GM19455 (cell line): ENCODE measurements at regions not wholly inside any gene's neighbourhood (a gene's known extent, or its start where the extent isn't known, plus 50 kb on each side); places are given as distances from the start of the nearest gene placed in this dataset.

ENCODE experiments used
- ATAC-seq: cut with Tn5 transposase; IDR thresholded peaks from one replicate; pipeline ENCODE4 v1.9.1; 2021; ENCODE audit not compliant: unreplicated experiment

DNA sequence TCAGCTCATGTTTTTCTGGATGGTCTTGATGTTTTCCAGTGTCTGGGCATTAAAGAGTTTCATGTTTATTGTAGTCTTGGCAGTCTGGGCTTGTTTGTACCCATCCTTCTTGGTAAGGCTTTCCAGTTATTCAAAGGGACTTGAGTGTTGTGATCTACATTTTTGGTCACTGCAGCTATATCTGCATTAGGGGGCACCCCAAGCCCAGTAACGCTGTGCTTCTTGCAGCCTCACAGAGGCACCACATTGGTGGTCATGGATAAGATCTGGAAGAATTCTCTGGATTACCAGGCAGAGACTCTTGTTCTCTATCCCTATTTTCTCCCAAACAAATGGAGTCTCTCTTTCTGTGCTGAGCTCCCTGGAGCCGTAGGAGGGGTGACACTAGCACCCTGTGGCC lies 451.5 kb upstream of the FAT3 start:
- ATAC-seq, result no peak

DNA sequence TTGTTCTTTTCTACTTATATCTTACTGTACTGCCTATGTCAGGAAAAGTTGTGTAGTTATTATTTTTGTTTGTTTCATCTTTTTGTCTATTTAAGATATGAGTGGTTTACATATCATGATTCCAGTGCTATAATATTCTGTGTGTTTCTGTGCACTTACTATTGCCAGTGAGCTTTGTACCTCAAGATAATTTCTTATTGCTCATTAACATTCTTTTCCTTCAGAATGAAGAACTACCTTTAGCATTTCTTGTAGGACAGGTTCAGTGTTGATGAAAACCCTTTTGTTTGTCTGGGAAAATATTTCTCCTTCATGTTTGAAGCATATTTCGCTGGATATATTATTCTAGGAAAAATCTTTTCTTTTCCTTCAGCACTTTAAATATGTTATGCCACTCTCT lies 452.7 kb upstream of the FAT3 start:
- ATAC-seq, result no peak

DNA sequence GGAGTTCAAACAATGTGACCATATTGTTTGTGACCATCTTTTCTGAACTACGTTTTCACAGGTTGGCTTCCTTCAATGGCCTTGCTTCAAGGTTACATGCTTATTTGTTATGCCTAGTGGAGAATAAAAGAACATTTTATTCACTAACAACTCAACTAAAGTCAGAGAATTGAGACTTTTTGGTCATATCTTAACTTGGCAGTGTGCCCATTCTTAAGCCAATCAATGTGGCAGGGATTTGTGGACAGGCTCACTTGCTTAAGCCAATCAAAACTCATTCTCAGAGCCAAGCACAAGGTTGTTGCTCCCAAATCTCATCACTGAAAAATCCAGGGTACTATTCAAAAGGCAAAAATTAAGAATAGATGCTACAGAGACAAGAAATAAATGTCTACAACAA lies 455.8 kb upstream of the FAT3 start:
- no peak for ATAC-seq

- no peak for ATAC-seq
These were observed 461.3 kb upstream of the FAT3 start for GRCh38 chr11:91763331-91763730.

DNA sequence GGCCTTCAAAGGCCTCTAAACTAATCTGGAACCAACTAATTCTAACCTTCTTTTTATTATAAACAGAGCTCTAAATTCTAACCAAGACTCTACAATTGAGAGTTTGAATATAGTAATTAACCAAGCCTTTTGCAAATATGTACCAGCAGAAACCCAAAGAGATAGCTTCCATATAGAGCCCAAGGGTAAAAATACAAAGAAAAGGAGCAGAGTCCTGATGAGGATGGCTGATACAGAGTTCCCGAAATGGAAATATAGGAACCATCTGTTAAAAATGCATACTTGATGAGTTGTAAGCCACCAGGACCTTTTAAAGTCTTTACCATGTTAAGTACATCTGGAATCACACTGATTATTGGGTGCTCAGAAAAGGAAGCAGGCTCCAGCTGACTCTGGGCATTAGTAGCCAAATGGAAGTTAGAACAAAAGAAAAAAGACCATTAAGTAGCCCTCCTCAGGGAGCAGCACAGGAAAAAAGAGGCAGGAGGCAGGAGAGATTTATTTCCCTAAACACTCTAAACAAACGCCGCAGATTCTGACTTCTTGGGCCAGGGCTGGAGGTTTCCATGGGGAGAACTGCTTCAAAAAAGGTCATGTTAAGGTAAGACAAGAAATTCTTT lies 463.1 kb upstream of the FAT3 start:
- no peak for ATAC-seq

DNA sequence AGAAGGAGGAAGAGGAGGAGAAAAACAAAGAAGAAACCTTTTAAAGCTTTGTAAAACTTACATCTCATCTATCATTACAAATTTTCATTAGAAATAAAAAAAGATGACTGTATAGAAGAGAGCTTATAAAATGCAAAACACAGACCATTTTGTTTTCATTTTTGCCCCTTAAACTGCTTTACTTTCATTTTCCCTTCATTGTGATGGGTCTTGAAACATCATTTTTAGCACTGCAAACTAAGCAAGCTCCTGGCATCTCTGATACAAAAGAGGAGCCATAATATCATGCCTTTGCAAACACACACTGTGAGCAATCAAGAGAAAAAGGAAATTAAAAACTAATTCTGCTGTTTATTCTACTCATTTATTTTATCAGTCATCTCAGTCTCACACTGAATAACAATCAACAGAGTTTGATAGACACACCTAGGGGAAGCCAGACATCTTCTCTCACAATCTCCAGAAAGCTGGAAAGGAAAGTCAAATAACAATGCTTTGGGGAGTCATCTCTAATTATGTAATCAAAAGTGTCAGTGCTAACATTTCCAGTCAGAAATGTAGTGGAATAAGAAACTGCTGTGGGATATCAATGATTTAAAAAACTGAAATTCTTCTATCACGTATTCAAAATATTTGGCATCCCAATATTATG lies 467.7 kb upstream of the FAT3 start:
- ATAC-seq, result no peak

- ATAC-seq, result no peak
These were observed 468.5 kb upstream of the FAT3 start for GRCh38 chr11:91755951-91756707.

- ATAC-seq, result no peak
These were observed 469.1 kb upstream of the FAT3 start for GRCh38 chr11:91755526-91755925.

DNA sequence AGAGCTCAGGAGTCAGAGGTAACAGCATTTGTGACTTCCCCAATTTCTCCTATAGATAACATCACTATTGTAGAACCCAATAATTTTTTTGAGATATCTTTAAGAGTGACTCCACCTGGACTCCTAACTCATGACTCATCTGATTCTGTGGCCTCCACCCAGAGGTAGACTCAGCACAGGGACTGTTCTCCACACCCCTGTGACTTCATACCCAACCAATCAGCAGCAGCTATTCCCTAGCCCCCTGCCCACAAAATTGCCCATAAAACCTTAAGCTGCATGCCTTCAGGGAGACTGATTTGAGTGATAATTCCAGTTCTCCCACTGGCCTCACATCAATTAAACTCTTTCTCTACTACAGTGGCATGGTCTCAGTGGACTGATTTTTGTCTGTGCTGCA lies 475.4 kb upstream of the FAT3 start:
- ATAC-seq, result no peak

DNA sequence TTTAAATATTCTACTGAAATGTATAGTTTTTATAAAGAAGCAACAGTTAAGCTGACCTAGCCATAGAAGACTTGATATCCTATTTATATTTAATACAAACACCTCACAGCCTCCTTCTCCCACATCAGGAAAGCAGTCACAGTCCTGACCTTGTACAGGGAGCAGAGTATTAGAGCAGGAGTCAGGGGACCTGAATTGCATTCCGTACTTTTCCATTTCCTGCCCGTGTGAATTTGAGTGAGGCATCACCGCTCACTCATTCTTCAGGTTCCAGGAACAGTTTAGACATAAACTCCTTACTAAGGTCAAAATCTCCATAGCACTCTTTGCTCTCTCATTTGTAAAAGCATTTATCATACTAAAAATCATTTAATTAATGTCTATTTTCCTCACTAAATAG lies 482.5 kb upstream of the FAT3 start:
- no peak for ATAC-seq

- ATAC-seq, result no peak
These were observed 493.6 kb upstream of the FAT3 start for GRCh38 chr11:91731051-91731450.

DNA sequence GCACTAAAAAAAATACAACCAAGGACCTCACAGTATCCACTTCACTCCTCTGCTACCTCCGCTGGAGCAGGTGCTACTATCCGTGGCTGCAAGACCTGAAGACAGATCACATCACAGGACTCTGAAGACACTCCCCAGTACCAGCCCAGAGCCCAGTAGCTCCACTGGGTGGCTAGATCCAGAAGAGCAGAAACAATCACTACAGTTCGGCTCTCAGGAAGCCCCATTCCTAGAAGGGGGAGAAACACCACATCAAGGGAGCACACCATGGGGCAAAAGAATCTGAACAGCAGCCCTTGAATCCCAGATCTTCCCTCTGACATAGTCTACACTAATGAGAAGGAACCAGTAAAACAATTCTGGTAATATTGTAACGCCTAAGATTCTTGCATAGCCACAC lies 494.0 kb upstream of the FAT3 start:
- ATAC-seq, result no peak

DNA sequence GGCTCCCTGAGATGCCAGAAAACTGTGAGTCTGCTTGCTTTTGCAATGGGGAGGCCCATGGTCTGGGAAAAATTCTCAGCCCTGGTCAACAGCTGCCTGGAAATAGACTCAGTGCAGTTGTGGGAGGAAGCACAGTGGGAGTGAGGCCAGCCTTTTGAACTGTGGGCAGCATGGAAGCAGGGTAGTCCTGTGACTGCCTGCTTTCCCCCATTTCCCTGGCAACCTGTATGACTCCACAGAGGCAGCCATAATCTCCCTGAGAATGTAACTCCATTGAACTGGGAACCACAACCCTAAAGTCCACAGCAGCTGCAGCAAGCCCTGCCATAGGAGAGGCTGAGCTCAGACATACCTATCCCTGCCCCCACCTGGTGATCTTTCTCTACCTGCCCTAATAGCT lies 494.6 kb upstream of the FAT3 start:
- ATAC-seq, result no peak

DNA sequence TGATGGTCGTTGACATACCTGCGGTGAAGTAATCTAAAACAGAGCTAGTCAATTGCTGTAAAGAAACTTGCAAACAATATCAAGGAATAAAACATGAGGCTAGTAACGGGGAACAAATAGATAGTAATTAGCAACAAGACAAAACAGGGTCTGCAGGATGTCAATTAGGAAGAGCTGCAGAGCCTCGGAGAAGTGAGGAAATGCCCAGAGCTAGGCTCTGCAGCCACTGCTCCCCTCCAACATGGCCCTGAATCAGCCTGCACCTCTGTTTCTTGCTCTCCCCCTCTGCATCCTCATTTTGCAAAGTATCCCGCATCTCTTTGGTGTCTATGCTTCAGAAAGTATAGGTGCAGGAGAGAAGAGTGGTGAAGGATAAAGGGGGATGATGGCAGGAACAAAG lies 507.4 kb upstream of the FAT3 start:
- no peak for ATAC-seq

DNA sequence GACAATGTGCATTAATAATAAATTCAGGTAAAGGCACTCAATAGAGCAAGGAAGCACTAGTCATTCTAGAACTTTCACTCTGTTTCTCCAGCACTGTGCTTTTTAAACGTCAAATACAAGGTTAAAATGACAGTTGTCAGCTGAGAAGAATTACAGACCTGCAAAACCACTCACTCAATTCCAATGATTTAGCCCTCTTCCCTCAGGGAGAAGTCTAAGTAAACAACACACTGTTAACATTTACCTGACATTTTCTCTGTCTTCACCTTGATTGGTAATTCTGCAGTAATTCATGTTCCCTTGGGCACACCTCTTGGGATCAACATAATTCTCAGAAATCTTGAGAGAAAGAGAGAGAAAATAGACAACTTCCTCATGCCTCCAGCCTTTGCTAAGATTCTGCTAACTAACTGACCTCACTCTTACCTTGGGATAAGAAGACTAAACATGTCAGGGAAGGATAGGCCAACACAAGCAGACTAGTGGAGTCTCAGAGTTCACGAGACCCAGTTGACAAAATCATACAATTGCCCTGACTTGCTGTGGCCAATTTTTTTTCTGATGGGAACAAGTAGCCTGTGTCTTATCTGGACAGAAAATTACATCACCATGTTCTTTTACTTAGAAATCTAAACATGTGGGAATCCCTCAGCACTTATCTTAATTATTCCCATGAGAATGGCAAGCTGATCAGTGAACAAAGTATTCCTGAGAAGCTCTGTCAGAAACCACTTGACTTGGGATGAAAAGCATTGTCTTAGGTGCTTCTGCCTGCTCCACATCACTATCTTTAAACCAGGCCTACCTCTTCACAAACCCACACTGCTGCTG lies 516.8 kb upstream of the FAT3 start:
- ATAC-seq, result no peak

DNA sequence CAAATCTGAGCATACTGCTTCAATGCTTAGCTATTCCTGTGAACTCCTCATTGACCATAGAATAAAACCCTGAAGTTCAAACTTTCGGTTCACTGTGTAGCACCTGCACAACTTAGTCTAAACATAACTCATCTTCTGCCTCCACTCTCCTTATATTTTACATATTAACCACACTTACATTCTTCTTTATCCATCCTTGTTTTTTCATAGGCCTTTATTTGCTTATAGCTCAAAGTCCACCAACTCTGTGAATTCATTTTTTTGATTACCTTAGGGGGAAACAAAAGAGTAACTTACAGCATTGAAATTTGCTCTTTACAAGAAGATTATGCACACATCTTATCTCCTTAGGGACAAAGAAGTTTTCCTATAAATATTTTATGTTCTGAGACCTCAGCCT lies 521.6 kb upstream of the FAT3 start:
- no peak for ATAC-seq

DNA sequence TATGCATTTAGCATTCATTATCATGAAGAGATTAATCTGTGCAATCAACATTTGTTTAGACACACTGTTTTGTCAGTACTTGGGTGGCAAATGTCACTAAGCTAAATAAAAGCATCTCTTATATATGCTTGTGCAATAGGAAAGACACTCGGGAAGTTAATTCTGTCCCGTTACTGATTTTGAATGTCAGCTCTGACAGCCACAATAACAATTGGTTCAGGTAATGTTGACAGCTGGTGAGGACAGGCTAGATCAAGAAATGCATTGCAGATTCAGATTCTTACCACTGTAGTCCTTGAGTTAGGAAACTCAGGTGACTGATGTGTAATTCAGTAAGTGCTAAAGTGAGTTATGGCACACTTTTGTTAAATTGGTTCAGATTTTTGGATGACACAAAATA lies 523.8 kb upstream of the FAT3 start:
- ATAC-seq, result no peak

GRCh38 chr11:91698845-91699244 lies 525.8 kb upstream of the FAT3 start:
- no peak for ATAC-seq

DNA sequence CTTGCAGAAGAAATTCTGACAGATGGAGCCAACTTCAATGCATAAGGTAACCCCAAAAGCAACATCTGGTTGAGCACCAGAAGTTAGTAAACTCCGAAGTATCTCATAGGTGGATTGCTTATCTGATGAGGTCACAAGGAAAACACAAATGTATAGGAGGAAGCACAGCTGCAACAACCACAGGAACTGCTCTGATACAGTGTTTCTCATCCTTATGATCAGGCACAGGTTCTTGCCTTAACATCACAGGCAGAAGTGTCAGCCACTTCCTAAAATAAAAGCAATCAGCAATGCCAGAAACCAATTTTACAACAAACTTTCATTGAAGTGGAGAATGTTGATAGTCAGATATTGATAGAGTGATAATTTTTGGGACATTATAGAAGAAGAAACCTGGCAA lies 530.3 kb upstream of the FAT3 start:
- no peak for ATAC-seq

GRCh38 chr11:91691872-91692271 lies 532.7 kb upstream of the FAT3 start:
- ATAC-seq, result no peak

- ATAC-seq, result no peak
These were observed 535.9 kb upstream of the FAT3 start for GRCh38 chr11:91688672-91689071.

DNA sequence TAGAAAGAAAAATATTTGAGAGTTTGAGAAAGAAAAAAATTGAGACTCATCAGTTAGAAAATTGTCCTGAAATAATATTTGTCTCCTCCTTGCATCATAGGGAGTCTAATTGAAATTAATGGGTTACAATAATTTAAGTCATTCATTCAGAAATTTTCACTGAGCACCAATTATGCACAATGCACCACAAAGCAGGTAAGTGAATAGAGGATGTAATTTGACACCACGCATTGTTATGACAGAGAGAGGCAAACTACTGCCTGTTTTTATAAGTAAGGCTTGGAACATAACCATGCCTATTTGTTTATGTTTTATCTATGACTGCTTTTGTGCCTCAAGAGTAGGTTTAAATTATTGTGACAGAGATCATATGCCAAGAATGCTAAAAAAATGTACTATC lies 537.9 kb upstream of the FAT3 start:
- no peak for ATAC-seq
